Hepatocyte (in vitro differentiated cells): ENCODE measurements at regions not wholly inside any gene's neighbourhood (a gene's known extent, or its start where the extent isn't known, plus 50 kb on each side); places are given as distances from the start of the nearest gene placed in this dataset.

ENCODE experiments used
- CTCF ChIP-seq: fragments of 200-600 bp; sonication (generic); IDR thresholded peaks from 2 replicates; pipeline ENCODE4 v1.5.1; 2016; ENCODE audit warnings: antibody characterized with exemption, mild to moderate bottlenecking; ENCODE audit not compliant: poor library complexity
- EZH2 ChIP-seq: fragments of 200-600 bp; sonication (generic); IDR thresholded peaks from 2 replicates; pipeline ENCODE4 v1.6.1; 2016; ENCODE audit warnings: antibody characterized with exemption, mild to moderate bottlenecking, borderline replicate concordance
- EZH2phosphoT487 ChIP-seq: fragments of 200-600 bp; sonication (generic); IDR thresholded peaks from one replicate; pipeline ENCODE4 v1.6.1; 2018; ENCODE audit warnings: antibody characterized with exemption, mild to moderate bottlenecking, low read depth, moderate library complexity; ENCODE audit not compliant: unreplicated experiment, severe bottlenecking

- no peak for TF ChIP-seq CTCF
- TF ChIP-seq EZH2phosphoT487 = no peak
- no peak for TF ChIP-seq EZH2
Measured at GRCh38 chr12:25014961-25015360, 66.1 kb upstream of the BCAT1 start.
